Vagina (tissue), 2 donors: ENCODE measurements at regions not wholly inside any gene's neighbourhood (a gene's known extent, or its start where the extent isn't known, plus 50 kb on each side); places are given as distances from the start of the nearest gene placed in this dataset.
"Not testable (repeated sequence)": the region's sequence is repeated elsewhere in the genome, so short reads cannot be mapped to it uniquely, and the experiment has no call there.

Source experiments
- CTCF ChIP-seq, 3 experiments: fragments of 450-650 bp in 2 of 3; fragments of 200-600 bp in 1 of 3; sonication (generic) in 1 of 3; IDR thresholded peaks; one replicate each; pipeline ENCODE4 v1.5.1; 2017 to 2019; ENCODE audit warnings: antibody characterized with exemption in 3 of 3, mild to moderate bottlenecking in 2 of 3, moderate library complexity in 2 of 3
- POLR2A ChIP-seq, 2 donors: fragments of 450-650 bp; IDR thresholded peaks; one replicate each; pipeline ENCODE4 v1.6.1; 2017; ENCODE audit warnings: antibody characterized with exemption in 2 of 2, mild to moderate bottlenecking in 2 of 2, moderate library complexity in 2 of 2
- POLR2AphosphoS5 ChIP-seq, 2 donors: sonication (generic); formaldehyde crosslinking; IDR thresholded peaks; one replicate each; pipeline ENCODE4 v1.9.0; 2017; ENCODE audit warnings: antibody characterized with exemption in 2 of 2, mild to moderate bottlenecking in 2 of 2, low read depth in 1 of 2; ENCODE audit not compliant: insufficient read depth in 1 of 2

GRCh38 chr14:52171932-52172331 lies 95.6 kb upstream of the PTGDR start:
- TF ChIP-seq CTCF (IDR thresholded peaks at IDR 0.05); POLR2AphosphoS5 (IDR thresholded peaks at IDR 0.05; ENCODE audit: insufficient read depth in 1 of 2, low read depth in 1 of 2); POLR2A (IDR thresholded peaks at IDR 0.05): not testable (repeated sequence)
